ENCODE measurements at regions not wholly inside any gene's neighbourhood (a gene's known extent, or its start where the extent isn't known, plus 50 kb on each side); places are given as distances from the start of the nearest gene placed in this dataset.

GRCh38 chr12:66919466-66919865, 240.6 kb upstream of the GRIP1 start (continued):
- TF ChIP-seq, protein P1, sequence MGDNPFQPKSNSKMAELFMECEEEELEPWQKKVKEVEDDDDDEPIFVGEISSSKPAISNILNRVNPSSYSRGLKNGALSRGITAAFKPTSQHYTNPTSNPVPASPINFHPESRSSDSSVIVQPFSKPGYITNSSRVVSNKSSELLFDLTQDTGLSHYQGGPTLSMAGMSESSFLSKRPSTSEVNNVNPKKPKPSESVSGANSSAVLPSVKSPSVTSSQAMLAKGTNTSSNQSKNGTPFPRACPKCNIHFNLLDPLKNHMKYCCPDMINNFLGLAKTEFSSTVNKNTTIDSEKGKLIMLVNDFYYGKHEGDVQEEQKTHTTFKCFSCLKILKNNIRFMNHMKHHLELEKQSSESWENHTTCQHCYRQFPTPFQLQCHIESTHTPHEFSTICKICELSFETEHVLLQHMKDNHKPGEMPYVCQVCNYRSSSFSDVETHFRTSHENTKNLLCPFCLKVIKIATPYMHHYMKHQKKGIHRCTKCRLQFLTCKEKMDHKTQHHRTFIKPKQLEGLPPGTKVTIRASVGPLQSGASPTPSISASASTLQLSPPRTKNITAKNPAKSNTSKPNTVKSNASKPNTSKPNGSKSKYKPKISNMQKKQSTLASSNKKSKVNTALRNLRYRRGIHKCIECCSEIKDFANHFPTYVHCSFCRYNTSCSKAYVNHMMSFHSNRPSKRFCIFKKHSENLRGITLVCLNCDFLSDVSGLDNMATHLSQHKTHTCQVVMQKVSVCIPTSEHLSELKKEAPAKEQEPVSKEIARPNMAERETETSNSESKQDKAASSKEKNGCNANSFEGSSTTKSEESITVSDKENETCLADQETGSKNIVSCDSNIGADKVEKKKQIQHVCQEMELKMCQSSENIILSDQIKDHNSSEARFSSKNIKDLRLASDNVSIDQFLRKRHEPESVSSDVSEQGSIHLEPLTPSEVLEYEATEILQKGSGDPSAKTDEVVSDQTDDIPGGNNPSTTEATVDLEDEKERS (tag by site-specific recombination; IDR thresholded peaks at IDR 0.05), result no peak
- no peak for TF ChIP-seq ZNF624 (tag by site-specific recombination; IDR thresholded peaks at IDR 0.05)

GRCh38 chr12:66920205-66920604, 241.3 kb upstream of the GRIP1 start:
- no peak overlapping the region for H3K4me3 ChIP-seq (ENCODE audit: low read depth, low read length)
- no peaks in the 10 kb centered on the region for H3K36me3 ChIP-seq (ENCODE audit: control insufficient read depth in 2 of 2, insufficient read depth in 1 of 2, low read length in 2 of 2)
- H3K9me3 ChIP-seq (ENCODE audit: control insufficient read depth, insufficient read depth, low read depth, low read length), result no peaks in the 10 kb centered on the region
- TF ChIP-seq PBX3 (CRISPR knock-in tag; IDR thresholded peaks at IDR 0.05), result no peak
- TF ChIP-seq ZNF223 (tag by site-specific recombination; IDR thresholded peaks at IDR 0.05), result no peak
- no peak for TF ChIP-seq GLIS1 (tag by site-specific recombination; IDR thresholded peaks at IDR 0.05)
- TF ChIP-seq ZNF776 (tag by site-specific recombination; IDR thresholded peaks at IDR 0.05; ENCODE audit: borderline replicate concordance), result no peak
- POLR2A ChIA-PET, result no interaction called here
- CTCF ChIA-PET, result interaction anchor here (0.7 to 1.3 kb wide), 2 partner anchors 16 to 66 kb away, joined by 3 read pairs; no protein-coding TSS in a partner anchor
- H3K27ac ChIP-seq (ENCODE audit: extremely low read depth, low read depth, low read length), result no peak overlapping the region
- peaks cover 14% of the 10 kb centered on the region for H3K4me1 ChIP-seq (ENCODE audit: control insufficient read depth, insufficient read depth, low read length)

DNA sequence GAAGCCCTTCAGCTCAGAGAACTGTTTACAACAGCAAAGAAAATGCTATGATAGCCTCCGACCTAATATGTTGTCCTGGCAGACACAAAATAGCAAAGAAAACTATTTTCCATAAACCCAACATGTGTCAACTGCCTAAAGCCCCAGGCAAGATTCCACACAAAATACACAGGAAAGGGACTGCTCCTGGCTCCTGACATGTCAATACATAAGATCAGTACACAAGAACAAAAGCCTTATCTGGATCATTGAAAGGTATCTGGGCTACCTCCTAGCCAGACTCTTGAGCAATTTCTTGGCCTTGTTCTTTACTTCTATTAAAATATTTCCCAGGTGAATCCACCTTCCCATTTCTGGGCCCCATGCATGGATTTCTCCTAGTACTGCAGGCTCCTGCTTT, 242.3 kb upstream of the GRIP1 start:
- CTCF ChIA-PET, result no interaction called here

More for the DNA sequence above, 242.3 kb upstream of the GRIP1 start:
- Histone ChIP-seq H3K9me3 (ENCODE audit: control insufficient read depth, insufficient read depth, low read depth, low read length) (no peaks in the 10 kb centered on the region), H3K4me3 (ENCODE audit: low read depth, low read length) (no peak overlapping the region), H3K4me1 (ENCODE audit: control insufficient read depth, insufficient read depth, low read length) (peaks cover 5% of the 10 kb centered on the region; the same call in 1 of the 2 replicates), H3K36me3 (ENCODE audit: control insufficient read depth in 2 of 2, insufficient read depth in 1 of 2, low read length in 2 of 2) (no peaks in the 10 kb centered on the region), H3K27ac (ENCODE audit: extremely low read depth, low read depth, low read length) (no peak overlapping the region)
- POLR2A ChIA-PET, result no interaction called here
- TF ChIP-seq, protein P2, sequence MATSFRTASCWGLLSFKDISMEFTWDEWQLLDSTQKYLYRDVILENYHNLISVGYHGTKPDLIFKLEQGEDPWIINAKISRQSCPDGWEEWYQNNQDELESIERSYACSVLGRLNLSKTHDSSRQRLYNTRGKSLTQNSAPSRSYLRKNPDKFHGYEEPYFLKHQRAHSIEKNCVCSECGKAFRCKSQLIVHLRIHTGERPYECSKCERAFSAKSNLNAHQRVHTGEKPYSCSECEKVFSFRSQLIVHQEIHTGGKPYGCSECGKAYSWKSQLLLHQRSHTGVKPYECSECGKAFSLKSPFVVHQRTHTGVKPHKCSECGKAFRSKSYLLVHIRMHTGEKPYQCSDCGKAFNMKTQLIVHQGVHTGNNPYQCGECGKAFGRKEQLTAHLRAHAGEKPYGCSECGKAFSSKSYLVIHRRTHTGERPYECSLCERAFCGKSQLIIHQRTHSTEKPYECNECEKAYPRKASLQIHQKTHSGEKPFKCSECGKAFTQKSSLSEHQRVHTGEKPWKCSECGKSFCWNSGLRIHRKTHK (tag by site-specific recombination; IDR thresholded peaks at IDR 0.05), result no peak
- no peak for TF ChIP-seq ZNF776 (tag by site-specific recombination; IDR thresholded peaks at IDR 0.05; ENCODE audit: borderline replicate concordance)
- TF ChIP-seq ZNF768 (tag by site-specific recombination; IDR thresholded peaks at IDR 0.05), result no peak
- TF ChIP-seq, protein P1 (tag by site-specific recombination; IDR thresholded peaks at IDR 0.05), result no peak
- no peak for TF ChIP-seq ZBTB8A (tag by site-specific recombination; IDR thresholded peaks at IDR 0.05)
- TF ChIP-seq ZNF677 (tag by site-specific recombination; IDR thresholded peaks at IDR 0.05), result no peak
- no peak for TF ChIP-seq ZFP37 (tag by site-specific recombination; IDR thresholded peaks at IDR 0.05)
